Esophagus (tissue), 2 donors: ENCODE measurements at regions not wholly inside any gene's neighbourhood (a gene's known extent, or its start where the extent isn't known, plus 50 kb on each side); places are given as distances from the start of the nearest gene placed in this dataset.

ENCODE experiments used
- H3K27ac ChIP-seq, 2 donors: one replicate each; pipeline ENCODE4 v1.5.1; 2013; ENCODE audit warnings: low read depth in 2 of 2, mild to moderate bottlenecking in 2 of 2, inconsistent platforms in 1 of 2, low read length in 1 of 2, moderate library complexity in 1 of 2
- H3K27me3 ChIP-seq, 2 donors: one replicate each; pipeline ENCODE4 v1.6.1; 2013; ENCODE audit warnings: low read length in 2 of 2, control low read depth in 1 of 2, mild to moderate bottlenecking in 1 of 2; ENCODE audit not compliant: insufficient read depth in 2 of 2, control insufficient read depth in 1 of 2
- H3K36me3 ChIP-seq, 2 donors: one replicate each; pipeline ENCODE4 v1.6.1; 2013; ENCODE audit warnings: low read length in 1 of 2; ENCODE audit not compliant: control insufficient read depth in 2 of 2, insufficient read depth in 2 of 2
- H3K4me1 ChIP-seq, 2 donors: one replicate each; pipeline ENCODE4 v1.6.1; 2013; ENCODE audit warnings: low read length in 1 of 2; ENCODE audit not compliant: control insufficient read depth in 2 of 2, insufficient read depth in 2 of 2
- H3K4me3 ChIP-seq, 2 donors: one replicate each; pipeline ENCODE4 v1.5.1; 2013; ENCODE audit warnings: low read length in 2 of 2, mild to moderate bottlenecking in 2 of 2, low read depth in 1 of 2, moderate library complexity in 1 of 2
- H3K9me3 ChIP-seq, 2 donors: one replicate each; pipeline ENCODE4 v1.6.1; 2013; ENCODE audit warnings: mild to moderate bottlenecking in 2 of 2, low read depth in 1 of 2, low read length in 1 of 2, moderate library complexity in 1 of 2; ENCODE audit not compliant: control insufficient read depth in 2 of 2, insufficient read depth in 1 of 2
- whole genome bisulfite sequencing, 2 donors: extraction: QIAGEN DNeasy Blood & Tissue Kit; methylation state at CpG; one replicate each; pipeline ENCODE4 v1.1.7; 2013; 5-methylcytosine and 5-hydroxymethylcytosine counted together
- donor health status: healthy with polysubstance abuse.
- donor health status: Bipolar disorder and iron deficiency.

DNA sequence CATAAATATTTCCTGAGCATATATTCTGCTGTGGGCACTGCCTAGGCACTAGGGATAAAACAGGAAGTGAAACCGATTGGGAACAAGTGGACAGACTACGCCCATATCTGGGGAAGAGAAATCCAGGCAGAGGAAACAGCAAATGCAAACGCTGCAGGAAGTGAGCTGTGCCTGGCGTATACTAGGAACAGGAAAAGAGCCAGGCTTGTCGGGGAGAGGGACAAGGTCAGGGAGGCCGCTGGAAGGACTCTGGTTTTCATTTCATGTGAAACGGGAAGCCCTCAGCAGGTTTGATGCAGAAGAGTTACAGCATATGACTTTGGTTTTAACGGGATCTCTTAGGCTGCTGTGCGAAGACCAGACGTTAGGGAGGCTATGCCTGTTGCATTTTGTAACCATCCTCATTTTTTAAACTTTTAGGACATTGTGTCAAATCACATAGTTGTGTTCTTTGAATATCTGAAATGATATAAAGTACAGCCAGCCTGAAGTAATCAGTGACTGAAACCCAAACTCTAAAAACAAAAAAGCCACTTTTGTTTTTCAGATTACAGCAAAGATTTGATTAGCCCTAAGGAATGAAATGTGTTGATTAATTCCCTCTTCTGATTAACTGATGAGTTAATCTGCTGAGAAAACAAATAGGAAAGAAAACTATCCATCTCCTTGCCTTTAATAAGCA, 110.2 kb upstream of the PIEZO2 start:
- H3K4me3 ChIP-seq, result no peak overlapping the region
- WGBS, 2 donors, result 56% methylated on average over 10 of the region's 10 CpGs
- no peaks in the 10 kb centered on the region for H3K36me3 ChIP-seq
- H3K27ac ChIP-seq, result no peak overlapping the region
- H3K9me3 ChIP-seq, result no peaks in the 10 kb centered on the region
- H3K4me1 ChIP-seq, result no peaks in the 10 kb centered on the region
- no peaks in the 10 kb centered on the region for H3K27me3 ChIP-seq

DNA sequence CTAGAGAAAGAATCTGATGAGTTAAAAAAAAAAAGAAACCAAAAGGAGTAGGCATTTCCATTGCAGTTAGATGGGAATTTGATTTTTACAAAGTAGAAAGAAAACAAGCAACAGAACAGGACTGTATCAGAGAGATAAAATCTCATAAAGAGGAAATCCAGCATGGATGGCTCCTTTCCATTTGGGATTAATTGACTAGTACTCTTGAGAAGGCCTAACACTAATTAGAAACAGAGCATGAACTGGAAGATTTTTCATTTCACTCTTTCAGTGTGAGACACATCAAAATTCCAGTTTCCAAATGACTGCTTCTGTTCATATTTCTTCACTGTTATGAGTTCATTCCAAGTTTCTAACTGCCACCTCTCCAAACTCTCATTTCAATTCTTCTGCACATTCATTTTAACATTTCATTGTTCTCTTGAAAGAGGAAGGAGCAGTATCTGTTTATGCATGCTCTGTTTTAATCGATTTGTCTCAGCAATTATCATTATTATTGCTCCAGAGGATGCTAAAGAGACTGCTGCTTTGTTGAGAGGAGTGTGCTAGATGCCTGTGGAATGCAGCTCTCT, 108.8 kb upstream of the PIEZO2 start:
- Histone ChIP-seq H3K27ac (no peak overlapping the region), H3K9me3 (no peaks in the 10 kb centered on the region), H3K27me3 (no peaks in the 10 kb centered on the region), H3K36me3 (no peaks in the 10 kb centered on the region), H3K4me3 (no peak overlapping the region), H3K4me1 (no peaks in the 10 kb centered on the region)
- WGBS, 2 donors, result 33 to 58% methylated on average over 1 of the region's 1 CpG

DNA sequence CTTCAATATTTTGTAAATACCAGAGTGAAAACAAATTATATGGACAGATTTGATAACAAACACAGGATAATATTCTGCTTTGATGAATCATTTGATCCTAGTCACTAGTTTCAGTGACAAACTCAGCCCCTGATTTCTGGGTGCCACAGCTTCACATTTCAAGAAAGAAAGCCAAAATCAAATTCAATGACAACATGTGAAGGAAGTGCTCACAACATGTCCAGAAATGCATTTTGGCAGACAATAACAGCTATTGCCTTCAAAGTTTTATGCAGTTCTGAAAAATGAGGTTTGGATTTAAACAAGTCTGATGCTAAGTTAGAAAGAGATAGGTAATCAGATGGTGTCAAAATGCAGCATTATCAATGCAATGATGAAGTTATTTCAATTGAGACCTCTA, 106.9 kb upstream of the PIEZO2 start:
- no peaks in the 10 kb centered on the region for H3K9me3 ChIP-seq
- no peak overlapping the region for H3K27ac ChIP-seq
- no peaks in the 10 kb centered on the region for H3K27me3 ChIP-seq
- no peaks in the 10 kb centered on the region for H3K36me3 ChIP-seq
- no peak overlapping the region for H3K4me3 ChIP-seq
- no peaks in the 10 kb centered on the region for H3K4me1 ChIP-seq

DNA sequence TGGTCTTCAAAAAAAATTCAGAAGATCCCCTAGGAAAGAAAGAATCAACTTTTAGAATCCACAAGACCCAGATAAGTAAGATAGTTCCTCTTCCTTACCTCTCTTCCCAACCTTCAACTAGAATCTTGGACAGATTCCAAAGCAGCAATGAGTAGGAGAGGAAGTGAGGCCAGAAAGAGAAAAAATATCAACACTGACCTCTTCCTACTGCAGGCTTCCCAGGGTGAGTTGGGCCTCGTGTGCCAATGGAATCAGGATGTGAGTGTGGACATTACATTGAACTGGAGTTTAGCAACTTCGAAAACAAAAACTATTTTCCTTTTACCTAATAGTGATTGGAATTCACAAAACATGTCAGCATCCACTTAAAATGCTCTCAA, 102.5 kb upstream of the PIEZO2 start:
- Histone ChIP-seq H3K27me3 (no peaks in the 10 kb centered on the region), H3K36me3 (no peaks in the 10 kb centered on the region), H3K4me1 (no peaks in the 10 kb centered on the region), H3K9me3 (peaks cover 0 to 6% of the 10 kb centered on the region in 2 donors), H3K4me3 (no peak overlapping the region), H3K27ac (no peak overlapping the region)
- 42 to 43% methylated on average over 2 of the region's 2 CpGs for WGBS, 2 donors

DNA sequence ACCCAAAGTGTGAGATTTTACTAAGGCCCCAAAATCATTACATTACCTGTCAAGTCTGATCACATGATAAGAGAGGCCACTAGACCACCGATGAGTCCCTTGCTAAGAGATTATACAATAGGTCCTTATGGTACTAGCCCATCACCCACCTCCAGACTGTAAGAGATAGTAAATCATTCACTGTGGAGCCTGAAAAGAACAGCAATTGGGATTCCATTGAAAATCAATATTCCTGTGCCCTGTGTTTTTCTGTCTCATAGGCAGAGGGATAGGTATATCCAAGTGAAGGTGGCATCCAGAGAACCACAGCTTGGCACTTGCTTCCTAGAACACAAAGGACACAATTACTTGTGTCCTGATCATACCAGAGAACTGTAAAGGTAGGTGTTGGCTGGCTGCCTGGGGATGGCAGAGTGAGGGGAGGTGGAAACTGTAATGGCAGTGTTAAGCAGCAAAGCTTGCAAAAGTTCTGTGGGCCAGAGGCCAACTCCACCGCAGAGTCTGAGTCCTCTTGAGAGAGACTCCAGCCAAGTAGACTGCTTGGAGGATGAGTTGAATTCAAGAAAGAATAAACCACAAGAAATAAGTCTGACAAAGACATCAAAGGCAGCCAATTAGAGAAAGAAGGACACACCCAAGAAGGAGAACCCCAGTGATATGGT, 102.0 kb upstream of the PIEZO2 start:
- 52 to 57% methylated on average over 2 of the region's 2 CpGs for WGBS, 2 donors
- Histone ChIP-seq H3K4me3 (no peak overlapping the region), H3K27me3 (no peaks in the 10 kb centered on the region), H3K4me1 (no peaks in the 10 kb centered on the region), H3K27ac (no peak overlapping the region), H3K36me3 (no peaks in the 10 kb centered on the region), H3K9me3 (peaks cover 0 to 6% of the 10 kb centered on the region in 2 donors)

DNA sequence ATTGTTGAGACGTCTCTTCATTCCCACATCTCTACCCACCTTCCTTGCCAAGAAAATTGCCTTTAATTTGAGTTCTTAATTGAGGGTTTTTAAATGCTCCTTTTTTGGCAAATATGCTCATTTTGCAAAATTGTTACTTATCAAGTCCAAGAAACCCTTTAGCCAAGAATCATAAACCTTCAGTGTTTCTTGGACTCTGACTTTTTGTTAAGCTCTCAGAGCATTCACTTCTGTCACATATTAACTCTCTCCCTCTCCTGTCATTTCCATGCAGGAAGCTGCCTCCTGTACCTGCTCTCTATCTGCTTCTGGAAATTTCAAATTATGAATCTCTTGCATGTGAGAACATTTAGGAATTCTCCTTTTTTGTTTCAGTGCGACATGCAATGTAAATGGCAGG, 100.0 kb upstream of the PIEZO2 start:
- Histone ChIP-seq H3K27ac (no peak overlapping the region), H3K27me3 (no peaks in the 10 kb centered on the region), H3K4me3 (no peak overlapping the region), H3K4me1 (no peaks in the 10 kb centered on the region), H3K36me3 (no peaks in the 10 kb centered on the region), H3K9me3 (peaks cover 0 to 6% of the 10 kb centered on the region in 2 donors)
- 70 to 85% methylated on average over 2 of the region's 2 CpGs for WGBS, 2 donors

DNA sequence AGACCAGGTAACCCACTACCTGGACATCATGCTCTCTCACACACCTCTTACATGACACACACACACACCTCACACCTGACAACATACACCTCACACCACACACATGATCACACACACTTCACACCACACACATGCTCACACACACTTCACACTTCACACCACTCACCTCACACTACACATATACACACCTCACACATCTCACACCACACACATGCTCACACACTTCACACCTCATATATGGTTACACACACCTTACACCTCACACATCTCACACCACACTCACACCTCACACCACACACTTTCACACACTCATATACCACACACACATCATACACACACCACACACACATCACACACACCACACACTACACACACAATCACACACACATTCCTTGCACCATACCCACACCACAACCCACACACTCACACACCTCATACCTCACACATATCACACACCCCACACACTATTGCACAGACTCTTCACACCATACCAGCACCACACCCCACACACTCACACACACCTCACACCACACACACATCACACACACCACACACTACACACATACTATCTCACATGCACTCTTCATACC, 98.1 kb upstream of the PIEZO2 start:
- no peaks in the 10 kb centered on the region for H3K36me3 ChIP-seq
- no peak overlapping the region for H3K27ac ChIP-seq
- H3K27me3 ChIP-seq, result no peaks in the 10 kb centered on the region
- peaks cover 0 to 6% of the 10 kb centered on the region in 2 donors for H3K9me3 ChIP-seq
- no peak overlapping the region for H3K4me3 ChIP-seq
- no peaks in the 10 kb centered on the region for H3K4me1 ChIP-seq

DNA sequence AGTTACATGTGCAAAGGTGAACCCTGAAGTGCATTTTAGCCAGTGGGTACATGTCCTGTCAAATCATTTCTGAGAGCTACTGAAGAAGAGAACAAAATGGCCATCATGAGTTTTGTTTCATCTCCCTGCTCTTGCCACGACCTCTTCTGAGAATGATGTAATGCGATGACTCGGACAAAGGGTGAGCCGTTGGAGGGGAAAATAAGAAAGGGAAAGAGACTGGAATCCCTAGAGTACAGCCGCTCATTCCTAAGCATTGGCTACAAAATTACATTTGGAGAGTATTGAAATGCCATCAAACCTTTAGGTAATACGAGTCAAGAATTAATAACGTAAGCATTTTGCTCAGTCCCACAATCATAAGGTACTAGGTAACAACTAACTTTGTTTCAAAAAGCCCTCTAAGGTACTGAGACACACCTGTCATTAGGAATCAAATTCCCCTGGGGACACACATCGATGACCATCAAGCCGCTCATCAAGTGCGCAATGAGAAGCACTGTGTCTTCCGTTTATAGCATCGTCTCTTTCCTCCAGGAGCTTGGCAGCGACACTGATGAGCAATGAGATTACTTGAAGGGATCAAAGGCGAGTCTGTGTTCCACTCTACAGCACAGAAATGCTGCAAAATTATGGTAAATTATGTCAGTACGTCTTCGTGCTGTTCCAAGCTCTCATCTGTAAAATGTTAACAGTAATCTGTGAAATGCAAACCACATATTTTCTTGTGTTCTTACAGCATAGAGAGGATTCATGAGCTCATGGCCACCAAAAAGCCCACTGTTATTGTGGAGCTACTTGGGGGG, 97.3 kb upstream of the PIEZO2 start:
- whole genome bisulfite sequencing, 2 donors, result 79 to 81% methylated on average over 16 of the region's 16 CpGs
- peaks cover 0 to 6% of the 10 kb centered on the region in 2 donors for H3K9me3 ChIP-seq
- H3K27ac ChIP-seq, result no peak overlapping the region
- no peak overlapping the region for H3K4me3 ChIP-seq
- no peaks in the 10 kb centered on the region for H3K4me1 ChIP-seq
- H3K27me3 ChIP-seq, result no peaks in the 10 kb centered on the region
- H3K36me3 ChIP-seq, result no peaks in the 10 kb centered on the region

DNA sequence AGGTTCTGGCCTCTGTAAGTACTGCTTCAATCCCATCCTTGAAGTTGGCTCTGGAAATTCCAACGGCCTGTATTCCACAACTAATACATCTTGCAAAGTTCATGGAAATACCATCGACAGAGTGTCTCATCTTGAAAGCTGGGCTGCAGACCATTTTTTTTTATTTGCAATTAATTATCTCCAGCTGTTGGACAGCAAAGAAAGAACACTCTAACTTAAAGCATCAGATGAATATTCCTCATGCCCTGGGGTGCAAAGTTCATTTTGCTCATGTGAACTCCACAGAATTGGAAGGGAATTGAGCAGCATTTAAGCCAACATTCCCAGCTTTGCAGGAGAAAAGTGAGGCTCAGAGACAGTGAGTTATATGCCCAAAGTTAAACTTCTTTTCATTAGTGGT, 96.5 kb upstream of the PIEZO2 start:
- peaks cover 0 to 6% of the 10 kb centered on the region in 2 donors for H3K9me3 ChIP-seq
- H3K4me1 ChIP-seq, result no peaks in the 10 kb centered on the region
- 35 to 64% methylated on average over 2 of the region's 2 CpGs for WGBS, 2 donors
- no peak overlapping the region for H3K4me3 ChIP-seq
- no peaks in the 10 kb centered on the region for H3K27me3 ChIP-seq
- no peaks in the 10 kb centered on the region for H3K36me3 ChIP-seq
- H3K27ac ChIP-seq, result no peak overlapping the region
